GM12891 (cell line): ENCODE measurements at regions not wholly inside any gene's neighbourhood (a gene's known extent, or its start where the extent isn't known, plus 50 kb on each side); places are given as distances from the start of the nearest gene placed in this dataset.

ENCODE experiments used
- POLR2A ChIP-seq: IDR thresholded peaks from 2 replicates; pipeline ENCODE4 v1.6.1; 2011; ENCODE audit warnings: low read depth, low read length, control low read depth
- POLR2AphosphoS5 ChIP-seq: IDR thresholded peaks from 2 replicates; pipeline ENCODE4 v1.6.1; 2011; ENCODE audit warnings: low read depth, low read length, control low read depth

GRCh38 chr7:145795132-145795531 is 321.5 kb upstream of the CNTNAP2 start:
- TF ChIP-seq POLR2AphosphoS5 (no peak), POLR2A (no peak)
